ENCODE measurements at regions not wholly inside any gene's neighbourhood (a gene's known extent, or its start where the extent isn't known, plus 50 kb on each side); places are given as distances from the start of the nearest gene placed in this dataset.

GRCh38 chr20:52251827-52252226, 60.2 kb upstream of the ZFP64 start:
- DNase-seq (ENCODE audit: extremely low spot score), result peak; percentile 47
- intact Hi-C loops (cut with DNase I), result no loop called here
- Histone ChIP-seq H3K9me3 (peaks cover 0 to 18% (median 2%) of the 10 kb centered on the region in 4 donors), H3K27ac (replicated peaks in 1 of 4) (no peak overlapping the region), H3K27me3 (peaks cover 0 to 4% (median 0%) of the 10 kb centered on the region in 4 donors), H3K4me1 (no peaks in the 10 kb centered on the region), H3K36me3 (no peaks in the 10 kb centered on the region), H3K4me3 (no peak overlapping the region)
- TF ChIP-seq EP300 (IDR thresholded peaks at IDR 0.05) (no peak), POLR2AphosphoS5 (IDR thresholded peaks at IDR 0.05) (no peak), POLR2A (IDR thresholded peaks at IDR 0.05; ENCODE audit: low read depth) (no peak)
- TF ChIP-seq, protein P1, sequence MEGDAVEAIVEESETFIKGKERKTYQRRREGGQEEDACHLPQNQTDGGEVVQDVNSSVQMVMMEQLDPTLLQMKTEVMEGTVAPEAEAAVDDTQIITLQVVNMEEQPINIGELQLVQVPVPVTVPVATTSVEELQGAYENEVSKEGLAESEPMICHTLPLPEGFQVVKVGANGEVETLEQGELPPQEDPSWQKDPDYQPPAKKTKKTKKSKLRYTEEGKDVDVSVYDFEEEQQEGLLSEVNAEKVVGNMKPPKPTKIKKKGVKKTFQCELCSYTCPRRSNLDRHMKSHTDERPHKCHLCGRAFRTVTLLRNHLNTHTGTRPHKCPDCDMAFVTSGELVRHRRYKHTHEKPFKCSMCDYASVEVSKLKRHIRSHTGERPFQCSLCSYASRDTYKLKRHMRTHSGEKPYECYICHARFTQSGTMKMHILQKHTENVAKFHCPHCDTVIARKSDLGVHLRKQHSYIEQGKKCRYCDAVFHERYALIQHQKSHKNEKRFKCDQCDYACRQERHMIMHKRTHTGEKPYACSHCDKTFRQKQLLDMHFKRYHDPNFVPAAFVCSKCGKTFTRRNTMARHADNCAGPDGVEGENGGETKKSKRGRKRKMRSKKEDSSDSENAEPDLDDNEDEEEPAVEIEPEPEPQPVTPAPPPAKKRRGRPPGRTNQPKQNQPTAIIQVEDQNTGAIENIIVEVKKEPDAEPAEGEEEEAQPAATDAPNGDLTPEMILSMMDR (IDR thresholded peaks at IDR 0.05), result no peak
- 91% methylated on average over 2 of the region's 2 CpGs for WGBS

DNA sequence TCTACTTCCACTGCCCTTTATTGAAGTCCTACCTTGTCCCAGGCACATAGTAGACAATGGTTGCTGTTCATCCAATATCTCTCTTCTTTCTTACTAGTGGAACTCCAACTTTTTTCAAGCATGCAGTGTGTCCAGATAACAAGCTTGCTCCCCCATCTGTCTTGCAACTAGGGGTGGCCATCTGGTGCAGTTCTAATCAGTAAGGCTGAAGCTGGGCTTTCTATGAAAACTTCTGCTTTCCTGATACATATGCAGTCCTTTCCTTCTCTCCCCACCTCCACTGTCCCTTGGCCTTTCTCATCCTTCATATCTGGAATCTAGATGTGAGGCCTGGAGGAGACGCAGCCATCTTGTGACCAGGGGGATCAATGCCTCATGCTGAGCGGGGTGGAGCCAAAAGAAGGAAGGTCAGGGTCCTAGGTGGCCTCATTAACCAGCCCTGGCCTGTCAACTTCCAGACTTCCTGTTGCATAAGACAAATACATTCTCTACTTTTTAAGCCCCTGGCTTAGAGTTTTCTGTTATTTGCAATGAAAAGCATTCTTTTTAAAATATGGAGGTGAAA, 59.6 kb upstream of the ZFP64 start:
- intact Hi-C loops (cut with DNase I), result no loop called here
- 89% methylated on average over 2 of the region's 2 CpGs for WGBS
- TF ChIP-seq, protein P1 (IDR thresholded peaks at IDR 0.05), result no peak
- TF ChIP-seq EP300 (IDR thresholded peaks at IDR 0.05), result no peak
- no peak for TF ChIP-seq POLR2A (IDR thresholded peaks at IDR 0.05; ENCODE audit: low read depth)
- H3K27ac ChIP-seq (replicated peaks in 1 of 4), result no peak overlapping the region
- no peaks in the 10 kb centered on the region for H3K36me3 ChIP-seq
- no peaks in the 10 kb centered on the region for H3K4me1 ChIP-seq
- peak; percentile 62 for DNase-seq (ENCODE audit: extremely low spot score)
- H3K9me3 ChIP-seq, result peaks cover 0 to 18% (median 2%) of the 10 kb centered on the region in 4 donors
- peaks cover 0 to 4% (median 0%) of the 10 kb centered on the region in 4 donors for H3K27me3 ChIP-seq
- no peak overlapping the region for H3K4me3 ChIP-seq

- peak; percentile 84 for DNase-seq (ENCODE audit: extremely low spot score)
- Histone ChIP-seq H3K36me3 (no peaks in the 10 kb centered on the region), H3K9me3 (peaks cover 0 to 9% (median 0%) of the 10 kb centered on the region in 4 donors), H3K4me3 (no peak overlapping the region), H3K27me3 (peaks cover 0 to 4% (median 0%) of the 10 kb centered on the region in 4 donors), H3K4me1 (no peaks in the 10 kb centered on the region), H3K27ac (replicated peaks in 1 of 4) (no peak overlapping the region)
- intact Hi-C loops (cut with DNase I), result no loop called here
- 78% methylated on average over 4 of the region's 4 CpGs for WGBS
- no peak for TF ChIP-seq POLR2AphosphoS5 (IDR thresholded peaks at IDR 0.05)
Measured at GRCh38 chr20:52247548-52247947, 56.0 kb upstream of the ZFP64 start.

DNA sequence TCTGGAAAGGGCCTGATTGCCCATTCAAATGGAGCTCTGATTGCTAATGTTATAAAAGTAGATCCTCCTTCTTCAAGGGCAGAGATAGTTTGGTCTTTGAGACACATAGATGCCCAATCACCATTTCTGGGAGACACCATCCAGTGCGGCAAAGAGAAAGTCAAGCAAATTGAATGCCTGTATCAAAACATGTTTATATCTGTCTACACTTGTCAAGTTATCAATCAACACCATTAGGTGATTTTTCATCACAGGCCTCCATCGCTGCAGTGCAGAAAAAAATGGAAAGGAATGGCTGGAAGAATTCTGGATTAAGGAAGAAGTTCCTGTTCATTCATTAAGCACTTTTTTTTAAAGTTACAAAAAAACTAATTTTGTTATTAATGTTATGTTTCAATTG, 54.8 kb upstream of the ZFP64 start:
- WGBS, result 89% methylated on average over 2 of the region's 2 CpGs
- H3K27ac ChIP-seq (replicated peaks in 1 of 4), result no peak overlapping the region

GRCh38 chr20:52244702-52245101, 53.1 kb upstream of the ZFP64 start:
- Histone ChIP-seq H3K9me3 (peaks cover 0 to 6% (median 0%) of the 10 kb centered on the region in 4 donors), H3K27ac (replicated peaks in 1 of 4) (no peak overlapping the region), H3K4me3 (no peak overlapping the region), H3K27me3 (peaks cover 0 to 11% (median 0%) of the 10 kb centered on the region in 4 donors), H3K36me3 (no peaks in the 10 kb centered on the region), H3K4me1 (no peaks in the 10 kb centered on the region)
- DNase-seq (ENCODE audit: extremely low spot score), result peak; percentile 64
- TF ChIP-seq EP300 (IDR thresholded peaks at IDR 0.05), result no peak
- no peak for TF ChIP-seq POLR2A (IDR thresholded peaks at IDR 0.05; ENCODE audit: low read depth)
- no peak for TF ChIP-seq POLR2AphosphoS5 (IDR thresholded peaks at IDR 0.05)
- TF ChIP-seq, protein P1 (IDR thresholded peaks at IDR 0.05), result no peak
- intact Hi-C loops (cut with DNase I), result no loop called here
- 97% methylated on average over 4 of the region's 4 CpGs for WGBS

More for the DNA sequence above, 54.8 kb upstream of the ZFP64 start:
- Histone ChIP-seq H3K36me3 (no peaks in the 10 kb centered on the region), H3K27me3 (peaks cover 0 to 4% (median 0%) of the 10 kb centered on the region in 4 donors), H3K9me3 (peaks cover 0 to 9% (median 0%) of the 10 kb centered on the region in 4 donors), H3K4me3 (no peak overlapping the region), H3K4me1 (no peaks in the 10 kb centered on the region)
- intact Hi-C loops (cut with DNase I), result no loop called here
- peak; percentile 84 for DNase-seq (ENCODE audit: extremely low spot score)
- TF ChIP-seq, protein P1 (IDR thresholded peaks at IDR 0.05), result no peak
- TF ChIP-seq EP300 (IDR thresholded peaks at IDR 0.05) (no peak), POLR2A (IDR thresholded peaks at IDR 0.05; ENCODE audit: low read depth) (no peak), POLR2AphosphoS5 (IDR thresholded peaks at IDR 0.05) (no peak)

Data from esophagus muscularis mucosa (tissue), 4 donors.